Globus pallidus (tissue), 1 donor: ENCODE measurements at regions not wholly inside any gene's neighbourhood (a gene's known extent, or its start where the extent isn't known, plus 50 kb on each side); places are given as distances from the start of the nearest gene placed in this dataset.

Source experiments
- DNase-seq: peaks from one replicate; pipeline ENCODE4 v3.0.0-alpha.2; 2015; ENCODE audit warnings: low spot score

GRCh38 chr20:1060985-1061384, 57.4 kb upstream of the PSMF1 start:
- no peak for DNase-seq

DNA sequence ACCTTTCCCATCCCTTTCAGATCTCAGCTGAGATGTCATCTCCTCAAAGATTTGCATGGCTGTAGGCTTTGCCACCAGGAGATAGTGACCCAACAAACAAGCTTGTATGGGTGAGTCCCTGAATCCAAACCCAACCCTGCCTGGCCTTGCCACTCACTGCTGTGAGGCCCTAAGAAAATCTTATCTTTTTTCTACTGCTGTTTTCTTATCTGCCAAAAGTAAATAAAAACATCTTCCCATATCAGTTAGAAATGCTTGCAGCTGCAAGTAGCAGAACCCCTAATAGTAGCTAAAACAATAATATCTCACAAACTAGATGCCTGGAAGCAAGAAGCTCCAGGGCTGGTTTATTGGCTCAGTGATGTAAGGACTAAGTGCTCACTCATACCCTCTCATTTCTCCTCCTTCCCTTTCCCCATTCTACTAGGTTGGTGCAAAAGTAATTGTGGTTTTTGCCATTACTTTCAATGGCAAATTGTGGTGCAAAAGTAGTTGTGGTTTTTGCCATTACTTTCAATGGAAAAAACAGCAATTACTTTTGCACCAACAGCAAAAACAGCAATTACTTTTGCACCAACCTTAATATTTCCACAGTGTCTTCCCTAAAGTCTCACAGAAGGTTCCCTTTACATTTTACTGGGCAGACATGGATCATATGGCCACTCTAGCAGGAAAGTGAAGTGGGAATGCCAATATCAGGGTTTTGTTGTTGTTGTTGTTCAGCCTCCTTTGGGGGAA, 56.7 kb upstream of the PSMF1 start:
- DNase-seq = no peak

- peak; percentile 10 for DNase-seq
These were observed 55.9 kb upstream of the PSMF1 start for GRCh38 chr20:1062334-1063010.
